GM21526 (cell line): ENCODE measurements at regions not wholly inside any gene's neighbourhood (a gene's known extent, or its start where the extent isn't known, plus 50 kb on each side); places are given as distances from the start of the nearest gene placed in this dataset.
"Not testable (repeated sequence)": the region's sequence is repeated elsewhere in the genome, so short reads cannot be mapped to it uniquely, and the experiment has no call there.

Experiments used
- ATAC-seq: cut with Tn5 transposase; IDR thresholded peaks from one replicate; pipeline ENCODE4 v1.9.1; 2021; ENCODE audit warnings: moderate library complexity; ENCODE audit not compliant: unreplicated experiment, low FRiP score

- no peak for ATAC-seq
These were observed 1666.1 kb upstream of the WWC1 start for GRCh38 chr5:166625210-166625865.

- no peak for ATAC-seq
These were observed 1654.2 kb upstream of the WWC1 start for GRCh38 chr5:166637295-166637694.

- no peak for ATAC-seq
These were observed 1652.3 kb upstream of the WWC1 start for GRCh38 chr5:166639151-166639550.

- not testable (repeated sequence) for ATAC-seq
These were observed 1651.3 kb upstream of the WWC1 start for GRCh38 chr5:166640136-166640535.

GRCh38 chr5:166648736-166649135, 1642.7 kb upstream of the WWC1 start:
- no peak for ATAC-seq

- no peak for ATAC-seq
These were observed 1641.8 kb upstream of the WWC1 start for GRCh38 chr5:166649676-166650075.

- no peak for ATAC-seq
These were observed 1640.2 kb upstream of the WWC1 start for GRCh38 chr5:166651234-166651633.

GRCh38 chr5:166671811-166672210, 1619.6 kb upstream of the WWC1 start:
- ATAC-seq = no peak

- no peak for ATAC-seq
These were observed 1619.0 kb upstream of the WWC1 start for GRCh38 chr5:166672431-166672830.

GRCh38 chr5:166677891-166678290, 1613.6 kb upstream of the WWC1 start:
- ATAC-seq = no peak

GRCh38 chr5:166679331-166679730, 1612.1 kb upstream of the WWC1 start:
- no peak for ATAC-seq

- no peak for ATAC-seq
These were observed 1596.1 kb upstream of the WWC1 start for GRCh38 chr5:166695326-166695725.

- ATAC-seq = no peak
These were observed 1583.2 kb upstream of the WWC1 start for GRCh38 chr5:166708291-166708690.

- ATAC-seq = no peak
These were observed 1581.8 kb upstream of the WWC1 start for GRCh38 chr5:166709691-166710090.

- ATAC-seq = no peak
These were observed 1581.2 kb upstream of the WWC1 start for GRCh38 chr5:166710271-166710670.

- no peak for ATAC-seq
These were observed 1578.8 kb upstream of the WWC1 start for GRCh38 chr5:166712447-166713185.

- no peak for ATAC-seq
These were observed 1578.2 kb upstream of the WWC1 start for GRCh38 chr5:166713295-166713694.

- ATAC-seq = no peak
These were observed 1574.5 kb upstream of the WWC1 start for GRCh38 chr5:166716856-166717492.

GRCh38 chr5:166719991-166720390, 1571.5 kb upstream of the WWC1 start:
- ATAC-seq = no peak

GRCh38 chr5:166722939-166723338, 1568.5 kb upstream of the WWC1 start:
- ATAC-seq = no peak

- ATAC-seq = no peak
These were observed 1567.2 kb upstream of the WWC1 start for GRCh38 chr5:166724284-166724683.

GRCh38 chr5:166725593-166725992, 1565.9 kb upstream of the WWC1 start:
- ATAC-seq = no peak
